HG02981 (cell line): ENCODE measurements at regions not wholly inside any gene's neighbourhood (a gene's known extent, or its start where the extent isn't known, plus 50 kb on each side); places are given as distances from the start of the nearest gene placed in this dataset.
"Not testable (repeated sequence)": the region's sequence is repeated elsewhere in the genome, so short reads cannot be mapped to it uniquely, and the experiment has no call there.

Source experiments
- ATAC-seq: cut with Tn5 transposase; IDR thresholded peaks from one replicate; pipeline ENCODE4 v1.9.1; 2021; ENCODE audit warnings: mild to moderate bottlenecking, moderate library complexity; ENCODE audit not compliant: unreplicated experiment

DNA sequence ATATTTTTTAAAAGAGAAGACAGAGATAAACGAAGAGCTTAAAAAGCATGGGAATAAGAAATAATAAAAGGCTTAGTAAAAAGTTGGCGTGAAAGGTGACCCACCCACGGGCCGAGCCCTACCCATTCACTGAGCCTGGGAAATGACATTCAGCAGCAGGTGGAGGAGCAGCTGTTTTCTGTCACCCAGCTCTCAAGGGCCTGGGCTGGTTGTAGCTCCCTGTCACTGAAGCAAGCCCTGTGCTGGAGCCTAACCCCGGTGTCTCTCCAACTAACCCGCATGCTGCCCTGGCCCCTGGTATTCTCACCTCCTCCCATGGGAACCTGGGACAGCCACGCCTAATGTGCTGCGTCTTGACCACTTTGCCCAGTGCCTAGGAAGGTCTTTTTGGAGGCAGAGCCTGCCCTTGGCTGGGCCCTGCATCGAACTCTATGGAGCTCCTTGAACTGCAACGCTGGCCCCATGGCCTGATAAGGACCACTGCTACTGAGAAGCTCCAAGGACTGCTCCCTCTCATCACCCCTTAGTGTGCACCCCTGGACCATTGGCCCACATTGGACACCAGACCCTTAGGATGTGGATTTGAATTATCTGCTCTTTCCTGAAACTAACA lies 68.8 kb upstream of the IYD start:
- no peak for ATAC-seq

DNA sequence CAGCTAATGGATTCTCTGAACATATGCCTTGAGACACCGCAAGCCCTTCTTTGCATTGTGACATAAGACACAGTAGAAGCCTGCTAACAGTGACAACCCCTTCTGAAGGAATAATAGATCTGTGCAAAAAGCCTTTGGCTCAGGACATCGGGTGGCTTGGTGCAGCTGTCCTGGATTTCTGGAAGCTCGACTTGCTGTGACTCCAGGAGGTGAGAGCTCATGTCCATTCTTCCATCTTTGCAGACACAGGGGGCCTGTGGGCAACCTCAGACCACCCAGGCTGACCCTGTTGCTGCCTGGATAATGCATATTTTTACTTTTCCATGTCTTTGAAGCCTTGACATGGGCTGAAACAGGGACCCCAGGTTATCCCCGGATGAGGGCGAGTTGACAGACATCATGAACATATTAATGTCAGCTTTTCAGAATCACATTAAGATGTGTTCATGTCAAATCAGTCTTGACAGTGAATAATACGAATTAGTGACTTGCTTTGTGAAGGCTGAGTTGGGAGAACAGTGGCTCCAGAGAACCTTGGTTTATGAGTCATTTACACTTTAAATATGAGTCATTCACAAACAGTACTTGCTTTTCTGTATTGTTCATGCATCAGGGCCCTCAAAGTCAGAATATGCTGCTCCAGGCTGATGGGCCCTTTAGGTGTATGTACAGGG lies 66.8 kb upstream of the IYD start:
- peak; percentile 84 for ATAC-seq

DNA sequence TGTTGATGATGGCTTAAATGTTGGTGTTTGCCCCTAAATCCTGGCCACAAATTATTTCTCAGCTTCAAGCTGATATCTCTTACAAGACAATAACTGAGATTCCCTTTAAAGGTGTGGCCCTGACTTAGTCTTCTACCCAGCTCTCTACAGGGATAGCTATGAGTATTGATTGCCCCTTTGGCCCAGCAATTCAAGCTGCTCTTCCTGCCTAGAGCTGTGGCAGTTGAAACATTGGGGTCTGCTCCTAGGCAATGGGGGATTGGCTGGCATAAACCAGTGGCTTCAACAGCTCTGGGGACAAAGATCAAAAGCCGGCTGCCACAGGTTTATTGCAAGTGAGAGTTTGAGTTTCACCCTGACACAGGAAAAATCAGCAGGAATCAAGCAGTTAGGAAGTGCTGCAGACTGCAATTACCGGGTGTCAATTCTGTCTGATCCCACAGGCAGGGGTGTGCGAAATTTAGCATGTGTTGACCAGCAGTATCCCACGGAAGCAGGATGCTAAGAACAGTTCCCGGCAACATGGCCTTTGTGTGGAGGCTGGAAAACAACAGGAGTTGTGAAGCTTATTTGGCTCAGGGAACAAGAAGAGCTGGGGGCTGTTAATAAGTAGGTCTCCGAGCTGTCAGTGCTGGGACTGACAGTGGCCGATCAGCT lies 66.2 kb upstream of the IYD start:
- no peak for ATAC-seq

DNA sequence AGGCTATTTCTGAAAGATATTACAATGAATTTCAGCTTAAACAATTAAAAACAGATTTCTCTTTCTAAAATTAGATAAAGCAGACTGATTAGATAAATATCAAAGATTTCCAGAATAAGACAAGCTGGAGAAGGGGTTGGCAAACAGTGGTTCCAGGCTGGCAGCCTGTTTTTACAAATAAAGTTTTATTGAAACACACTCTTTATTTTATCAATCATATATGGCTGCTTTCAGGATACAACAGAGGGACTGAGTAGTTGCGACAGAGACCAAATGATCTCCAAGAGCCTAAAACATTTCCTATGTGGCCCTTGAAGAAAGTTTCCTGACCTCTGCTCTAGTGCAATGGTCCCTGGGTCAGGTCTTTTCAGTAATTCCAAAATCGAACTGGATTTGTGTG lies 65.6 kb upstream of the IYD start:
- no peak for ATAC-seq

DNA sequence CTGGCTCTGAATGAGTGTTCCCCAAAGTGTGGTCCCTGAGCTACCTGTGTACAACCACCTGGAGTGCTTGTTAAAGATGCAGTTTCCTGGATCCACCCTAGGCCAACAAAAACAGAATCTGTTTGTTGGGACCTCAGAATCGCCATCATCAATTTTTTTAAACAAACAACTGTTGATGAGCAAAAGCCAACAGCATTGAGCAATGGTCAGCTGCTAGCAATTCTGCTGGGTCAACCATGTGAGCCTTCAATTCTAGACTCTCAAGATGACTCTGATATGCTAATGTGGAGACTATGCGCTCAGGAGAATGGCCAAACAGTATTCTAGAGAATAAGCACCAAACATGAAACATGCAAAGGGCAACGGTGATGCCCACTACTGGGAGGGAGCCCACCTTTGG lies 64.4 kb upstream of the IYD start:
- no peak for ATAC-seq

DNA sequence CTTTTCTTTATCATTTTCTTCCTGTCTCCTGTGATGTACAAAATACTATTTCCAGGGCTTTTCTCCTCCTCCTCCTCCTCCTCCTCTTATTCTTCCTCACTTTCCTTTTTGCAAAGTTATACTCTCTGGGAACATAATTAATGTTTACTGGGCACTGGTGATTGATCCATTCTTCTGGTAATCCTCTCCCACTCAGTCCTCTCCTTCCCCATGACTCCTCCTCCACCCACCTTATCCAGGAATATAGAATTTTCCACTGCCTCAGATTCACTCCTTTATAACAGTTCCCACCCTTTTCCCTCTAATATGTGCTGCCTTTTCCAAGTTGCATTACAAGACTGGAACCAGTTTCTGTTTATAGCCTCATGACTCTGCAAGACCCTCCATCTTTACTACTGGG lies 62.5 kb upstream of the IYD start:
- ATAC-seq, result no peak

DNA sequence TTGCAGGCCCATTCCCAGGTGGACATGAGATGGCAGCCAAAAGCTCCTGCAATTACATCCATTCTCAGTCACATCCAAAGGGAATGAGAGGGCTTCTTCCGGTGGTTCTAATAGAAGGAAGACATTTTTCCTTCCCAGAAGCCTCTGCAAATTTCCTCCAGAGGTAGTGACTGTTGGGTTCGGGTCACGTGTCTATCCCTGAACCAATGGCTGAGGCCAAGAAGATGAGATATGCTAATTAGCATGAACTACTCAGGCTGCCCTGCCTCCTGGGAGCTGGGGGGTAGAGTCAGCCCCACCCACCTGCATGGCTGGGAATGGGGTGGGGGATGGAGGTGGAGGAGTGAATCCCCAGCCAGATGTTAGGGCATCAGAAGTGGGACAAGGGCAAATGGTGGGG lies 61.3 kb upstream of the IYD start:
- no peak for ATAC-seq

DNA sequence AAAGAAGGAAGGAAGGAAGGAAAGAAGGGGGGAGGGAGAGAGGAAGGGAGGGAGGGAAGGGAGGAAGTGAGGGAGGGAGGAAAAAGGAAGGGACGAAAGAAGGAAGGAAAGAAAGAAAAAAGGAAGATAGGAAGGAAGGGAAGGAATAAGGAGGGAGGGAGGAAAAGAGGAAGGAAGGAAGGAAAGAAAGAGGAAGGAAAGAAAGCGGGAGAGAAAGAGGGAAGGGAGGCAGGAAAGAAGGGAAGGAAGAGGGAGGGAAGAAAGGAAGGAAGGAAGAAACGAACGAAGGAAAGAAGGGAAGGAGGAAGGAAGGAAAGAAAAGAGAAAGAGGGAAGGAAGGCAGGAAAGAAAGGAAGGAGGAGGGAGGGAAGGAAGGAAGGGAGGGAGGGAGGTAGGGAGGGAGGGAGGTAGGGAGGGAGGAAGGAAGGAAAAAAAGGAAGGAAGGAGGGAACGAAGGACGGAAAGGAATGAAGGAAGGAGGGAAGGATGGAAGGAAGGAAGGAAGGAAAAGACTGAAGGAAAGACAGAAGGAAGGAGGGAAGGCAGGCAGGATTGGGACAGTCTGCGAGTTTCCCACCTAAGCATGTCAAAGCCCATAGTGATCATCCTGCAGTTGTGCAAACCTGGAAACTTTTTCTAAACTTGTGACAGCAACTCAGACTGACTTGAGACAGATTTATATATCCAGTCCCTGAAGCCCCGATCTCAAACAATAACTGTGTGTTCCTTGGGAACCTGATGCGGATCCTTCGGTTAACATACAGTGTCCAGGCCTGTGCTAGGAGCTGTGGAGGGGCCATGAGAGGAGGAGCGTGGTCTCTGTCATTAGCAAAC lies 59.8 kb upstream of the IYD start:
- ATAC-seq, result no peak

DNA sequence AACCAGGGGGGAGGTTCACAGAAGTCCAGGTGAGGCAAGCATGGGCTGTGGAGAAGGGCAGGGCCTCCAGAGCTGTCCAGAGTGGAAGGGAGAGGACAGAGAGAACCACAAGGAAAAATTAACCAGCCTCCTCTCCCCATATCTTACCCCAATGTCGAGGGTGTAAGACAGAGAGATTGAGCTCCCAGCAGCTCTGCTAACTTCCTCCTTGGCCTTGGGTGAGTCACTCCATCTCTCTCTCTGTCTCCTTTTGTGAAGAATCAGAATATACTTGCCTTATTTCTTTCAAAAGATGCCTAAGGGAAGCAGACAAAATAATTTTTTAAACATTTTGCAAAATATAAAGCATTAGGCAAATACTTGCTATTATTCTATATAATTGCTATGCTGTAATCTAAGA lies 58.3 kb upstream of the IYD start:
- no peak for ATAC-seq

DNA sequence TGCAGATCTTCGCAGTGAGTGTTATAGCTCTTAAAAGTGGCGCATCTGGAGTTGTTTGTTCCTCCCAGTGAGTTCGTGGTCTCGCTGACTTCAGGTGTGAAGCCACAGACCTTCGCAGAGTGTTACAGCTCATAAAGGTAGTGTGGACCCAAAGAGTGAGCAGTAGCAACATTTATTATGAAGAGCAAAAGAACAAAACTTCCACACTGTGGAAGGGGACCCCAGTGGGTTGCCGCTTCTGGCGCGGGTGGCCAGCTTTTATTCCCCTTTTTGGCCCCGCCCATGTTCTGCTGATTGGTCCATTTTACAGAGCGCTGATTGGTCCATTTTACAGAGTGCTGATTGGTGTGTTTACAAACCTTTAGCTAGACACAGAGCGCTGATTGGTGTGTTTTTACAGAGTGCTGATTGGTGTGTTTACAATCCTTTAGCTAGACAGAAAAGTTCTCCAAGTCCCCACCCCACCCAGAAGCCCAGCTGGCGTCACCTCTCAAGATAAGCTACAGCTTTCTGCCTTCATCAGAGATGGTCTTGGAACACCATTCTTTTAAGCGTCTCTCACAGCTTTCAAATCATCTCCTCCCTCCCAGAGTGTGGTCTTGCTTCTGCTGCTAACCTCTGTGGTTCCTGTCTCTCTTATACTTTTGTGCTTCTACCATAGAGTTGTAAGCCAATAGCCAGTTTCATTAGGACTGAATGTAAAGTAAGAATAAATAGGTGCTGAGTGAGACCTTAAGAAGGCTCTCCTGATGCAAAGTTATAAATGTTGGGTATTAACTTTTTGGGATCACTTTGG lies 57.5 kb upstream of the IYD start:
- not testable (repeated sequence) for ATAC-seq

DNA sequence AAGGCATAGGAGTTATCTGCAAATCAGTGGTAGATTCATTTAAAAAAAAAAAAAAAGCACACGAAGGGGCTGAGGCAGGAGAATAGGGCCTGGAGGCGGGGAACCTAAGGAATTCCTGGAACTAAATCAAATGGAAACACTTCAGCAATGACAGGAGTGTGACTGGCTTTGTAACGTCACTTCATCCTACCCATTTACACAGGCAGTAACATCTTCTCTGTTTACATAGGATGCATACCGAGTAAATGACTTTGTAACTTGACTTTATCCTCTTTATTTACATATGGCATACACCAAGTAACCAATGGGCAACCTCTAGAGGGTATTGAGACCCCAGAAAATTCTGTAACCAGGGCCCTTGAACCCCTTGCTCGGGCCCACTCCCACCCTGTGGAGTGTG lies 56.4 kb upstream of the IYD start:
- ATAC-seq, result no peak

DNA sequence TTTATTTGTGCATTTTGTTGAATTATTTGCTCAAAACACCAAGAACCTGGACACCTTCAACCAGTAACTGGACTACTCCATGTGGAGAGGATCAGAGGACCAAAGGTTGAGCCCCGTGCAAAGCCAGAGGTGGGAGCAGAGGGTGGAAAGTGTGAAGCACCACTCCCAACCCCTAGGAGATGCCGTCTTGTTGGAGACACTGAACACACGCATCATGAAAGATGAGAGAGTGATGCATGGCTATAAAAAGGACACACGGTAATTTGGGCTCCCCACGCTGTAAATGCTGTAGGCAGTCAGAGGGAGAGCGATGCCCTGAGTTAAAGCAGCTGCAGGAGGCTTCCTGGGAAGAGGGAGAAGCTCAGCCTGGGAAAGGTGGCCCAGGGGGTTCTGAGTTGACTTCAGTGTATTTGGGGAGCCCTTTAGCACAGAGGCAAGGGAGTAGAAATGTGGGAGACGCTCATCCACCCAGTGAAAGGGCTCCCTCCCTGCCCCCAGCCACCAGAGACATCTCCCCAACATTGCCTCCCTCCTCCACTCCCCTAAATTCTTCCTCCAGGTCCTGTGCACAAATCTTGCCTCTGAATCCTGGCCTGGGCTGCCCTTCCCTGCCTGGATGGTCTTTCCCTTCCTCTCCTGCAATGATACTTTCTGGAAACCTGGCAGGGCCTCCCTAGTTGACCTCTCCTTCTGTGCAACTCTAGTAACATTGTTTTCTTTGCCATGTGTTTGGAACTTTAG lies 55.8 kb upstream of the IYD start:
- ATAC-seq, result no peak

DNA sequence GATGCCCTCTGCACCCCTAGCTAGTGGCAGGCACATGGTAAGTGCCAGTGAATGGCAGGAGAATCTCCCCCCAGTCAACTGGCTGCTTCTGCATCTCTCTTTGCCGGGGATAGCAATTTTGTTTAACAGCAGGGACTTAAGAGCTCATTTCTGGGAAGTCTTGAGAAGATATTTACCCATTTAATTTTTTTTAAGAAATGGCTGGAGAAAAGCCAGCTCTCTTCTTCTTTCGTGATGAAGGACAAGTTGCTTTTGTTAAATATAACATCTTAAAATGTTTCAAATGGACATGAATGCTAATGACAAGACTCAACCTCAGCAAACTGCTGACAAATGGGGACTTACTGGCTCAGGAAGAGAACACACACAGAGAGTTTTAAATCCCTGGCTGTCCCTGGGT lies 55.0 kb upstream of the IYD start:
- ATAC-seq, result no peak

DNA sequence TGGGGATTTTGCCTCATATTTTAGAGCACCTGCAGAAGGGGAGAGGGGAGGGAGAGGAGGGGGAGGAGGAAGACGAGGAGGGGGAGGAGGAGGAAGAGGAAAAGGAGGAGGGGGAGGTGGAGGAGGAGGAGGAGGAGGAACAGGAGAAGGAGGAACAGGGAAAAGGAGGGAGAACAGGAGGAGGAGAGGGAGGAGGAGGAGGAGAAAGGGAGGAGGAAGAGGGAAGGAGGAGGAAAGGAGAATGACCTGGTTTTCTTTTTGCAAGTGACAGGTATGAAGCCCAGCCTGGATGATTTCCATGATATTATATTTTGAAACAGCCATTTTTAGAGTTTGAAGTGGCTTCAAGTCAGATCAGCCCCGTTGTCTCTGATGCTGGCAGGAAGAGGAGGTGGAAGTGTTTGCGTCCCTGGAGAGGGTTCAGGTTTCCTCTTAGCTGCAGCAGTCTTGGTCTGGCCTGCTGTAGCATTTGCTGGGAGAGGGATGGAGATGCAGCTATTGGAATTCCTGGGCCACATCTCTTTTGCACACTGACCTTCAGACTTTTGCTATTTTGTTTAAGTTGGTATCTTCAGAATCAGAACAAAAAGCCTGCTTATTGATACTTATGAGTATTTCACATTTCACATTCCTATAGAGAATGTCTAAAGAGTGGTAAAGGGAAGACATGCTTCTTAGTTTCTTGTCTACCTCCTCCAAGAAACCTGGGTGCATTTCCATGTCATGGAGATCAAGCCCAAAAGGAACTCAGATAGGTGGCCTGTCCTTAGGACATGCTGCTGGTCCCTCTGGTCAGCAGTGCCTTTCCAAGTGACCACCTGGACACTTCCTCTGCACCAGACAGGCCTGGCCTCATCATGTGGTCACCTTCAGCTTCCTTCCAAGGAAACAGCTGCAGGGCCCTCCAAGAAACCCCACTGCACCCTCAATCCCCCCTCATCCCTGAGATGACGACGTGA lies 54.3 kb upstream of the IYD start:
- no peak for ATAC-seq

DNA sequence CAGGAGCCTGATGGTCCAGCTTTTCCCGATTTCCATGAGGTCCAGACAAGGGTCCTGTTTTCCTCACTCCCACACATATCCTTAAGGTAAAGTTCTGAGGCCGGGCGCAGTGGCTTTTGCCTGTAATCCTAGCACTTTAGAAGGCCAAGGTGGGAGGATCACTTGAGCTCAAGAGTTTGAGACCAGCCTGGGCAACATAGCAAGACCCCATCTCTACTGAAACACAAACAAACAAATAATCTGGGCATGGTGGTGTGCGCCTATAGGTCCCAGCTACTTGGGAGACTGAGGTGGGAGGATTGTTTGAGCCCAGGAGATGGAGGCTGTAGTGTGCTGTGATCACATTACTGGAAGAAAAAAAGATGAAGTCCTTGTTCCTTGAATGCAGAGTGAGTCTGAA lies 53.2 kb upstream of the IYD start:
- no peak for ATAC-seq

DNA sequence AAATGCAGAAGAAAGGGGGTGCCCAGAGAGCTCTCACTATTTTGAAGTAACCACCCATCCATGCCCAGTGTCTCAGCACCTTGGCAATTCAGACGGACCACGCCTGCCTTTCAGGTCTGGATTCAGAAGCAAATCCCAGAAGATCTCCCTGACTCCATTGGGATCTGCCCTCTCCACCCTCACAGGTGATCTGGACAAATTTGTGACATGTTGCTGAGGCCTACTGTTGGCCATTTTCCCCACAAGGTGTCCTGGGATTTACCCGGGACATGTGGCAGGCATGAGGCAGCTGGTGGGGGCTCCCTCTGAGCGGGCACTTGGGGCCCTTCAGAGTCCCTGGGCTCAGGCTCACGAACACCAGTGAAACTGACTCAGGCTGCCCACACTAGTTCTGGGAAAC lies 51.9 kb upstream of the IYD start:
- ATAC-seq, result no peak
